22Rv1 (cell line): ENCODE measurements at regions not wholly inside any gene's neighbourhood (a gene's known extent, or its start where the extent isn't known, plus 50 kb on each side); places are given as distances from the start of the nearest gene placed in this dataset.

Source experiments
- CTCF ChIP-seq: fragments of 450-650 bp; IDR thresholded peaks from 2 replicates; pipeline ENCODE4 v1.5.1; 2017; ENCODE audit warnings: mild to moderate bottlenecking
- ZFX ChIP-seq: fragments of 450-650 bp; IDR thresholded peaks from 2 replicates; pipeline ENCODE4 v1.6.1; 2017; ENCODE audit warnings: antibody characterized with exemption, borderline replicate concordance

DNA sequence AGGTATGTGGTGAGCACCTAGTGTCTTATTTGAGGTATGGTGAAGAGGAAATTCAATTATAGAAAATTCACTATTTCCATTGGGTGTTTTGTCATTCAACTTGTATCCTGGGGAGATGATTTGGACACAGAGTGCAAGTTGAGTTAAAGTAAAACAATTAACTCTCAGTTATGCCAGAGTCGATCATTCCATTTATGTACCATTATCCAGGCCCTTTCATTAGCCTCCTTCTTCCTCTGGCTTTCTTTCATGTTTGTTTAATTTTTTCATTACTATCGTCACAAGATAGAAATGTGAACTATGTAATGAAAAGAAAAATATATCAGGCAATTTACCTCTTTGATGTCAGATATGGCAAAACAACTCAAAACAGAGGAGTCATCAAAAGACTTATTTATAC lies 1347.2 kb upstream of the NUDT12 start:
- TF ChIP-seq CTCF, result no peak
- TF ChIP-seq ZFX, result no peak
